ENCODE measurements at regions not wholly inside any gene's neighbourhood (a gene's known extent, or its start where the extent isn't known, plus 50 kb on each side); places are given as distances from the start of the nearest gene placed in this dataset.

DNA sequence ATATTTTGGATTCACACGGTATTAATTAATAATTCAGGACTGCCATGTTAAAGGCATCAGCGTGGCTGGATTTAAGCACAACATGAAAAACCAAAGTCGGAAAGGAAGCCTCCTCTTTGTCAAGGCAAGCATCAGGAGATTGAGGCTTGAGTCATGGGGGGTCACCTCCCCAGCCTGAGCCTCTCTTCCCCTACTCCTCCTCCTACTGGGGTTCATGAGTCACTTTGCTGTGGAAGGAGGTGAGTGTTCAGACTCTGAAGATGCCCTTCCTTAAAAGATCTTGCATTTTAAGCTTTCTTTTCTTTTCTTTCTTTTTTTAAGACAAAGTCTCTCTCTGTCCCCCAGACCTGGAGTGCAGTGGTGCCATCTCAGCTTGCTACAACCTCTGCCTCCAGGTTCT lies 235.3 kb upstream of the USP9Y start:
- intact Hi-C loops (cut with DNase I; ENCODE audit: low total_unique reads): no loop called here
- Histone ChIP-seq H3K27ac (no peak overlapping the region), H3K27me3 (no peaks in the 10 kb centered on the region), H3K4me3 (no peak overlapping the region), H3K36me3 (no peaks in the 10 kb centered on the region), H3K4me1 (no peaks in the 10 kb centered on the region), H3K9me3 (no peaks in the 10 kb centered on the region)
- no peak for DNase-seq
- no peak for TF ChIP-seq POLR2AphosphoS5 (IDR thresholded peaks at IDR 0.05)
- no peak for TF ChIP-seq POLR2A (IDR thresholded peaks at IDR 0.05)
- WGBS, 5 donors: 90 to 99% (median 91%) methylated on average over 3 of the region's 3 CpGs; no CpG with 5 or more reads in 2 of the 5 donors

DNA sequence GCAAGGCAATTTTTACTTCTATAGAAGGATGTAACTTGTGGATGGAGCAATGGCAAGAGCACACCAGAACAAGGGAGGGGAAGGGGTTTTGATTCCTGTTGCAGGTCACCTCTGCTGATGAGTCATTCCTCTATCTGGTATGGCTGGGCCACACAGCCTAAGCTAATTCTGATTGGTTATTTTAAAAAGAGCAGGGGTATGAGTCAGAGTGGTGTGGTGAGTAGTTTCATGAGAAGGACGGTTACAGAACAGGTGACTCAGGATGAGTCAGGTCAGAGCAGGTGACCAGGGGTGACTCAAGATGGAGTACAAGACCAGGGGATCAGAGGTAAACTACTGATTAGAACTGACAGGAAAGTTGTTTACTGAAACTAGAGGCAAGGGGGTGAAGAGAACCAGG lies 231.9 kb upstream of the USP9Y start:
- H3K27me3 ChIP-seq: no peaks in the 10 kb centered on the region
- no peaks in the 10 kb centered on the region for H3K9me3 ChIP-seq
- no peak for TF ChIP-seq EP300 (IDR thresholded peaks at IDR 0.05)
- no peak for TF ChIP-seq POLR2AphosphoS5 (IDR thresholded peaks at IDR 0.05)
- no peaks in the 10 kb centered on the region for H3K4me1 ChIP-seq
- intact Hi-C loops (cut with DNase I; ENCODE audit: low total_unique reads): no loop called here
- WGBS, 5 donors: 43 to 71% (median 45%) methylated on average over 1 of the region's 1 CpG; no CpG with 5 or more reads in 2 of the 5 donors
- no peak for DNase-seq
- H3K36me3 ChIP-seq: no peaks in the 10 kb centered on the region
- no peak overlapping the region for H3K27ac ChIP-seq
- no peak overlapping the region for H3K4me3 ChIP-seq

DNA sequence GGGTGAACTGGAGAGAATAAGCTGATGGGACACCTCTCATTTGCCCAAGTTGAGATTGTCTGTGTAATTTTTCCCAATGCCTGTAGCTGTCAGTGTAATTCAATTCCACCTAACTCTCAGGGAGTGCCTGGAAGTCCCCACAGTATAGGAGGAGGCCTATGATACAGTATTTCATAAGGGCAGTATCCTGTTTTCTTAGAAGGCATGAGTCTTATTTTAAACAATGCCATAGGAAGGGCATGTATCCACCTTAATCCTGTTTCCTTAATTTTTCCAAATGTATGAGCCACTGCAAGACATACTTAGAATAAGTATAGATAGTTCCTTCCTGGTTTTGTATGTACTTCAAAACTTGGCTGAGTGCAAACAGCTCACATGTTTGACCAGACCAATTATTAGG lies 226.6 kb upstream of the USP9Y start:
- Histone ChIP-seq H3K36me3 (no peaks in the 10 kb centered on the region), H3K27ac (no peak overlapping the region), H3K4me3 (no peak overlapping the region), H3K27me3 (no peaks in the 10 kb centered on the region), H3K9me3 (no peaks in the 10 kb centered on the region), H3K4me1 (no peaks in the 10 kb centered on the region)
- intact Hi-C loops (cut with DNase I; ENCODE audit: low total_unique reads): no loop called here
- TF ChIP-seq POLR2AphosphoS5 (IDR thresholded peaks at IDR 0.05) (no peak), EP300 (IDR thresholded peaks at IDR 0.05) (no peak), POLR2A (IDR thresholded peaks at IDR 0.05) (no peak)
- TF ChIP-seq, protein P1, sequence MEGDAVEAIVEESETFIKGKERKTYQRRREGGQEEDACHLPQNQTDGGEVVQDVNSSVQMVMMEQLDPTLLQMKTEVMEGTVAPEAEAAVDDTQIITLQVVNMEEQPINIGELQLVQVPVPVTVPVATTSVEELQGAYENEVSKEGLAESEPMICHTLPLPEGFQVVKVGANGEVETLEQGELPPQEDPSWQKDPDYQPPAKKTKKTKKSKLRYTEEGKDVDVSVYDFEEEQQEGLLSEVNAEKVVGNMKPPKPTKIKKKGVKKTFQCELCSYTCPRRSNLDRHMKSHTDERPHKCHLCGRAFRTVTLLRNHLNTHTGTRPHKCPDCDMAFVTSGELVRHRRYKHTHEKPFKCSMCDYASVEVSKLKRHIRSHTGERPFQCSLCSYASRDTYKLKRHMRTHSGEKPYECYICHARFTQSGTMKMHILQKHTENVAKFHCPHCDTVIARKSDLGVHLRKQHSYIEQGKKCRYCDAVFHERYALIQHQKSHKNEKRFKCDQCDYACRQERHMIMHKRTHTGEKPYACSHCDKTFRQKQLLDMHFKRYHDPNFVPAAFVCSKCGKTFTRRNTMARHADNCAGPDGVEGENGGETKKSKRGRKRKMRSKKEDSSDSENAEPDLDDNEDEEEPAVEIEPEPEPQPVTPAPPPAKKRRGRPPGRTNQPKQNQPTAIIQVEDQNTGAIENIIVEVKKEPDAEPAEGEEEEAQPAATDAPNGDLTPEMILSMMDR (IDR thresholded peaks at IDR 0.05): no peak
- no peak for DNase-seq

DNA sequence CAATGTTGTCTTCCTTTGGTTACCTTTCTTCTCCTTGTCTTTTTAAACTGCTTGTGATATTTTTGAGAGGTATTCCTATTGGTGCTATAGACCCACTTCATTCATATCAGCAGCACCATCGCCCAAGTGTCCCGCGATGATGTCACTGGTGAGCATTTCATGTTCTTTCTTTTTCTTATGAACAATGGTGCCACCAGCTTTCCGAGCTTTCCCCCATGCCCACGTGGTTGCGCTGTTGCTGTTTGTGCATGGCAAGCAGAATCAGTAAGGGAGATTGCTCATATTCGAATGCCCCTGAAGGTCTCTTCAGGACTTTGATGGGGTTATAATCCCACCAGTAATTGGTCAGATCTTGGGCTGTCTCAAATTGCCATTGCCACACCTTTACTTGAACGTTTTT lies 221.6 kb upstream of the USP9Y start:
- WGBS, 5 donors: 24 to 44% (median 38%) methylated on average over 7 to 8 of the region's 8 CpGs; no CpG with 5 or more reads in 2 of the 5 donors
- no peaks in the 10 kb centered on the region for H3K27me3 ChIP-seq

DNA sequence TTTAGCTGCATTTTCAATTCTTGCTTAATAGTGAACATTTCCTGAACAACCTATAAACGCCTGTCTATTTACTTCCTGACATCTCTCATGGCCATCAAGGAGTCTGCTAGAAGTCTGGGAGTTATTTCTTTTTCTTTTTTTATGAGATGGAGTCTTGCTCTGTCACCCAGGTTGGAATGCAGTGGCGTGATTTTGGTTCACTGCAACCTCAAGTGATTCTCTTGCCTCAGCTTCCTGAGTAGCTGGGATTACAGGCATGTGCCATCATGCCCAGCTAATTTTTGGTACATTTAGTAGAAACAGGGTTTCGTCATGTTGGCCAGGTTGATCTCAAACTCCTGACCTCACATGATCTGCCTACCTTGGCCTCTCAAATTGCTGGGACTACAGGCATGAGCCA lies 217.6 kb upstream of the USP9Y start:
- no peak for TF ChIP-seq POLR2A (IDR thresholded peaks at IDR 0.05)
- TF ChIP-seq, protein P1 (IDR thresholded peaks at IDR 0.05): no peak
- Histone ChIP-seq H3K36me3 (no peaks in the 10 kb centered on the region), H3K4me1 (no peaks in the 10 kb centered on the region), H3K27me3 (no peaks in the 10 kb centered on the region), H3K4me3 (no peak overlapping the region), H3K27ac (no peak overlapping the region), H3K9me3 (no peaks in the 10 kb centered on the region)
- intact Hi-C loops (cut with DNase I; ENCODE audit: low total_unique reads): no loop called here
- no peak for DNase-seq
- 66 to 79% (median 78%) methylated on average over 3 of the region's 3 CpGs; no CpG with 5 or more reads in 2 of the 5 donors for WGBS, 5 donors

More for the DNA sequence above, 221.6 kb upstream of the USP9Y start:
- Histone ChIP-seq H3K36me3 (no peaks in the 10 kb centered on the region), H3K4me1 (no peaks in the 10 kb centered on the region), H3K27ac (no peak overlapping the region), H3K4me3 (no peak overlapping the region), H3K9me3 (no peaks in the 10 kb centered on the region)
- no peak for DNase-seq
- TF ChIP-seq POLR2AphosphoS5 (IDR thresholded peaks at IDR 0.05): no peak
- TF ChIP-seq POLR2A (IDR thresholded peaks at IDR 0.05): no peak
- TF ChIP-seq, protein P1 (IDR thresholded peaks at IDR 0.05): no peak
- TF ChIP-seq EP300 (IDR thresholded peaks at IDR 0.05): no peak
- intact Hi-C loops (cut with DNase I; ENCODE audit: low total_unique reads): no loop called here

Data from stomach (tissue), 8 donors.